OCI-LY1 (cell line): ENCODE measurements at regions not wholly inside any gene's neighbourhood (a gene's known extent, or its start where the extent isn't known, plus 50 kb on each side); places are given as distances from the start of the nearest gene placed in this dataset.

ENCODE experiments used
- H2AFZ ChIP-seq: fragments of 200-600 bp; sonication (generic), shearing (Covaris generic); 2 replicates; pipeline ENCODE4 v1.6.0; 2014; ENCODE audit warnings: antibody characterized with exemption, mild to moderate bottlenecking, low read length
- H3F3A ChIP-seq: fragments of 200-600 bp; sonication (generic), shearing (Covaris generic); 2 replicates; pipeline ENCODE4 v1.6.0; 2014; ENCODE audit warnings: mild to moderate bottlenecking, antibody characterized with exemption, low read length, moderate library complexity; ENCODE audit not compliant: insufficient read depth
- H3K27ac ChIP-seq: fragments of 200-600 bp; sonication (generic); 2 replicates; pipeline ENCODE4 v1.5.1; 2014; ENCODE audit warnings: low read length, mixed run types, mild to moderate bottlenecking, low read depth; ENCODE audit not compliant: poor library complexity, severe bottlenecking
- H3K27me3 ChIP-seq: fragments of 200-600 bp; sonication (generic); 2 replicates; pipeline ENCODE4 v1.6.0; 2014; ENCODE audit warnings: antibody characterized with exemption, mild to moderate bottlenecking, low read length, moderate library complexity; ENCODE audit not compliant: insufficient read depth
- H3K36me3 ChIP-seq: fragments of 200-600 bp; sonication (generic); 2 replicates; pipeline ENCODE4 v1.6.1; 2014; ENCODE audit warnings: mild to moderate bottlenecking, antibody characterized with exemption, low read length, moderate library complexity, mixed read lengths; ENCODE audit not compliant: insufficient read depth
- H3K4me1 ChIP-seq: fragments of 200-600 bp; sonication (generic); 2 replicates; pipeline ENCODE4 v1.5.1; 2014; ENCODE audit warnings: mild to moderate bottlenecking, low read length, moderate library complexity; ENCODE audit not compliant: insufficient read depth, severe bottlenecking
- H3K4me2 ChIP-seq: fragments of 200-600 bp; sonication (generic), shearing (Covaris generic); 2 replicates; pipeline ENCODE4 v1.6.1; 2014; ENCODE audit warnings: low read length
- H3K4me3 ChIP-seq: fragments of 200-600 bp; sonication (generic); 2 replicates; pipeline ENCODE4 v1.5.1; 2014; ENCODE audit warnings: low read length, low read depth, mild to moderate bottlenecking, mixed read lengths; ENCODE audit not compliant: poor library complexity, severe bottlenecking
- H3K79me2 ChIP-seq: fragments of 200-600 bp; shearing (Covaris generic); 2 replicates; pipeline ENCODE4 v1.6.1; 2016; ENCODE audit warnings: mixed run types, low read length, mixed read lengths; ENCODE audit not compliant: insufficient read depth
- H3K9ac ChIP-seq: fragments of 200-600 bp; sonication (generic), shearing (Covaris generic); 2 replicates; pipeline ENCODE4 v1.6.1; 2014; ENCODE audit warnings: mild to moderate bottlenecking, low read length, mixed read lengths
- H3K9me2 ChIP-seq: fragments of 200-600 bp; sonication (generic), shearing (Covaris generic); 2 replicates; pipeline ENCODE4 v1.6.1; 2014; ENCODE audit warnings: low read depth, mild to moderate bottlenecking, low read length, mixed read lengths
- H3K9me3 ChIP-seq: fragments of 200-600 bp; shearing (Covaris generic); 2 replicates; pipeline ENCODE4 v1.6.1; 2014; ENCODE audit warnings: low read length, mixed read lengths
- H4K20me1 ChIP-seq: fragments of 200-600 bp; sonication (generic), shearing (Covaris generic); 2 replicates; pipeline ENCODE4 v1.6.0; 2016; ENCODE audit warnings: mild to moderate bottlenecking, low read length; ENCODE audit not compliant: insufficient read depth
- EZH2 ChIP-seq: fragments of 200-600 bp; sonication (generic), shearing (Covaris generic); IDR thresholded peaks from 2 replicates; pipeline ENCODE4 v1.8.0; 2017; ENCODE audit warnings: borderline replicate concordance, mixed run types, mild to moderate bottlenecking, antibody characterized with exemption, low read length, moderate library complexity, mixed read lengths
- TF ChIP-seq, protein P1 (sequence below): fragments of 200-600 bp; sonication (generic), shearing (Covaris generic); IDR thresholded peaks from 2 replicates; pipeline ENCODE4 v1.5.1; 2017; ENCODE audit warnings: mild to moderate bottlenecking, antibody characterized with exemption, low read length, moderate library complexity, mixed read lengths

- H3K4me3 ChIP-seq, result no peak overlapping the region
- no peaks in the 10 kb centered on the region for H3K4me1 ChIP-seq
- no peaks in the 10 kb centered on the region for H3F3A ChIP-seq
- no peaks in the 10 kb centered on the region for H4K20me1 ChIP-seq
- no peaks in the 10 kb centered on the region for H3K79me2 ChIP-seq
- H3K9me2 ChIP-seq, result no peaks in the 10 kb centered on the region
- H2AFZ ChIP-seq, result no peak overlapping the region
- no peaks in the 10 kb centered on the region for H3K27me3 ChIP-seq
- H3K9me3 ChIP-seq, result no peaks in the 10 kb centered on the region
- no peak overlapping the region for H3K4me2 ChIP-seq
- no peak overlapping the region for H3K9ac ChIP-seq
- TF ChIP-seq, protein P1, sequence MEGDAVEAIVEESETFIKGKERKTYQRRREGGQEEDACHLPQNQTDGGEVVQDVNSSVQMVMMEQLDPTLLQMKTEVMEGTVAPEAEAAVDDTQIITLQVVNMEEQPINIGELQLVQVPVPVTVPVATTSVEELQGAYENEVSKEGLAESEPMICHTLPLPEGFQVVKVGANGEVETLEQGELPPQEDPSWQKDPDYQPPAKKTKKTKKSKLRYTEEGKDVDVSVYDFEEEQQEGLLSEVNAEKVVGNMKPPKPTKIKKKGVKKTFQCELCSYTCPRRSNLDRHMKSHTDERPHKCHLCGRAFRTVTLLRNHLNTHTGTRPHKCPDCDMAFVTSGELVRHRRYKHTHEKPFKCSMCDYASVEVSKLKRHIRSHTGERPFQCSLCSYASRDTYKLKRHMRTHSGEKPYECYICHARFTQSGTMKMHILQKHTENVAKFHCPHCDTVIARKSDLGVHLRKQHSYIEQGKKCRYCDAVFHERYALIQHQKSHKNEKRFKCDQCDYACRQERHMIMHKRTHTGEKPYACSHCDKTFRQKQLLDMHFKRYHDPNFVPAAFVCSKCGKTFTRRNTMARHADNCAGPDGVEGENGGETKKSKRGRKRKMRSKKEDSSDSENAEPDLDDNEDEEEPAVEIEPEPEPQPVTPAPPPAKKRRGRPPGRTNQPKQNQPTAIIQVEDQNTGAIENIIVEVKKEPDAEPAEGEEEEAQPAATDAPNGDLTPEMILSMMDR, result no peak
- no peak for TF ChIP-seq EZH2
- H3K27ac ChIP-seq, result no peak overlapping the region
- H3K36me3 ChIP-seq, result no peaks in the 10 kb centered on the region
Observed at GRCh38 chr3:6110451-6110850, 750.5 kb upstream of the GRM7 start.

GRCh38 chr3:6112546-6112945 is 748.4 kb upstream of the GRM7 start:
- no peak overlapping the region for H3K9ac ChIP-seq
- H3K4me1 ChIP-seq, result no peaks in the 10 kb centered on the region
- no peaks in the 10 kb centered on the region for H3K27me3 ChIP-seq
- H3K79me2 ChIP-seq, result no peaks in the 10 kb centered on the region
- no peaks in the 10 kb centered on the region for H3K9me2 ChIP-seq
- no peak overlapping the region for H3K27ac ChIP-seq
- H3K36me3 ChIP-seq, result no peaks in the 10 kb centered on the region
- no peaks in the 10 kb centered on the region for H3F3A ChIP-seq
- no peaks in the 10 kb centered on the region for H3K9me3 ChIP-seq
- H3K4me2 ChIP-seq, result no peak overlapping the region
- H4K20me1 ChIP-seq, result no peaks in the 10 kb centered on the region
- no peak overlapping the region for H3K4me3 ChIP-seq
- H2AFZ ChIP-seq, result no peak overlapping the region
- TF ChIP-seq, protein P1, result no peak
- TF ChIP-seq EZH2, result no peak

DNA sequence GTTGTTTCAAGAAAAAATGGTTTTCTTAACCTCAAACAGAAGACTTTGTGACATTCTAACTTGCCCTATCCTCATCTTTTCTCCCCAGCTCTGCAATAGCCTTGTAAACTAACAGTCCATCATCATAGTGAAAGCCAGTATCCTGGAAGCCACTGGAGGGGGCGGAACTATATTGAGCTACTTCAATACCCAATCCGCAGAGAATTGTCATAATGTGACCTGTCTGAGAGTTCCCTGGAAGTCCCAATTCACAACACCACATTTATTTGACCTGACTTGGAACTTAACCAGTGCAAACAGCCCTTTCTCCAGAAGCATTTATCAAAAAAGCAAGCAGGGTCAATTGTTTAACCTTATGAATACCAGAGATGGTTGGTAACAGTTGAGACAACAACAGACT is 747.6 kb upstream of the GRM7 start:
- TF ChIP-seq, protein P1, result no peak
- TF ChIP-seq EZH2, result no peak
- Histone ChIP-seq H3K4me3 (no peak overlapping the region), H3K4me2 (no peak overlapping the region), H3K36me3 (no peaks in the 10 kb centered on the region), H4K20me1 (no peaks in the 10 kb centered on the region), H3K4me1 (no peaks in the 10 kb centered on the region), H3K9ac (no peak overlapping the region), H3K27ac (no peak overlapping the region), H2AFZ (no peak overlapping the region), H3F3A (no peaks in the 10 kb centered on the region), H3K9me2 (no peaks in the 10 kb centered on the region), H3K27me3 (no peaks in the 10 kb centered on the region), H3K79me2 (no peaks in the 10 kb centered on the region), H3K9me3 (no peaks in the 10 kb centered on the region)
